NCI-H446 (cell line): ENCODE measurements at regions not wholly inside any gene's neighbourhood (a gene's known extent, or its start where the extent isn't known, plus 50 kb on each side); places are given as distances from the start of the nearest gene placed in this dataset.
"Not testable (repeated sequence)": the region's sequence is repeated elsewhere in the genome, so short reads cannot be mapped to it uniquely, and the experiment has no call there.

Experiments
- DNase-seq, 2 experiments: peaks; one replicate each; lab custom pipeline; 2025; lab: John Stamatoyannopoulos, UW

GRCh38 chr1:146883190-146883589 is 54.9 kb upstream of the NBPF12 start:
- not testable (repeated sequence) for DNase-seq

GRCh38 chr1:146881096-146881495 is 57.0 kb upstream of the NBPF12 start:
- not testable (repeated sequence) for DNase-seq

- not testable (repeated sequence) for DNase-seq
Measured at GRCh38 chr1:146863799-146864319, 74.3 kb upstream of the NBPF12 start.

- DNase-seq, result not testable (repeated sequence)
Measured at GRCh38 chr1:146853147-146853546, 85.0 kb upstream of the NBPF12 start.

GRCh38 chr1:146850352-146850889 is 87.7 kb upstream of the NBPF12 start:
- DNase-seq, result not testable (repeated sequence)

GRCh38 chr1:146838725-146839124 is 99.4 kb upstream of the NBPF12 start:
- DNase-seq, result not testable (repeated sequence)

GRCh38 chr1:146826957-146827356 is 111.2 kb upstream of the NBPF12 start:
- not testable (repeated sequence) for DNase-seq

- DNase-seq, result not testable (repeated sequence)
Measured at GRCh38 chr1:146794236-146794635, 143.9 kb upstream of the NBPF12 start.

GRCh38 chr1:146792725-146793124 is 145.4 kb upstream of the NBPF12 start:
- peak in 1 of 2 experiments; percentile 74 for DNase-seq

GRCh38 chr1:146784212-146784940 is 153.7 kb upstream of the NBPF12 start:
- DNase-seq, result not testable (repeated sequence)

GRCh38 chr1:146781235-146781634 is 156.9 kb upstream of the NBPF12 start:
- DNase-seq, result not testable (repeated sequence)

- peak in 1 of 2 experiments; percentile 24 for DNase-seq
Measured at GRCh38 chr1:146777826-146778602, 160.1 kb upstream of the NBPF12 start.

GRCh38 chr1:146774988-146775387 is 163.1 kb upstream of the NBPF12 start:
- not testable (repeated sequence) for DNase-seq

- not testable (repeated sequence) for DNase-seq
Measured at GRCh38 chr1:146774271-146774670, 163.9 kb upstream of the NBPF12 start.

GRCh38 chr1:146771409-146771808 is 166.7 kb upstream of the NBPF12 start:
- DNase-seq, result not testable (repeated sequence)

- not testable (repeated sequence) for DNase-seq
Measured at GRCh38 chr1:146770998-146771397, 167.1 kb upstream of the NBPF12 start.

- DNase-seq, result not testable (repeated sequence)
Measured at GRCh38 chr1:146763234-146763633, 174.9 kb upstream of the NBPF12 start.

GRCh38 chr1:146756858-146757257 is 181.3 kb upstream of the NBPF12 start:
- DNase-seq, result peak in 1 of 2 experiments; percentile 12

- DNase-seq, result not testable (repeated sequence)
Measured at GRCh38 chr1:146748686-146749085, 189.4 kb upstream of the NBPF12 start.

GRCh38 chr1:146731981-146732680 is 206.0 kb upstream of the NBPF12 start:
- DNase-seq, result not testable (repeated sequence)

- not testable (repeated sequence) for DNase-seq
Measured at GRCh38 chr1:146729642-146730344, 208.3 kb upstream of the NBPF12 start.
